Keratinocyte (primary cell): ENCODE measurements at regions not wholly inside any gene's neighbourhood (a gene's known extent, or its start where the extent isn't known, plus 50 kb on each side); places are given as distances from the start of the nearest gene placed in this dataset.

Experiments used
- DNase-seq: peaks from one replicate; pipeline ENCODE4 v3.0.0-alpha.2; 2011; ENCODE audit warnings: low read depth, missing footprints, low spot score
- FAIRE-seq: peaks from 2 replicates; lab custom pipeline; 2011; peaks lifted over from hg19 to GRCh38; lab: Jason Lieb, UNC
- H2AFZ ChIP-seq: 2 replicates; pipeline ENCODE4 v1.6.0; 2012; ENCODE audit warnings: low read length, control low read depth, inconsistent platforms; ENCODE audit not compliant: control insufficient read depth
- H3K27ac ChIP-seq: 2 replicates; pipeline ENCODE4 v1.5.1; 2011; ENCODE audit warnings: low read length; ENCODE audit not compliant: control insufficient read depth, insufficient read depth
- H3K27me3 ChIP-seq: 3 replicates; pipeline ENCODE4 v1.6.0; 2011; ENCODE audit warnings: low read length; ENCODE audit not compliant: control insufficient read depth, insufficient read depth; ENCODE audit errors: extremely low read depth
- H3K36me3 ChIP-seq, 2 experiments: 2 replicates in 1 of 2; 3 replicates in 1 of 2; pipeline ENCODE4 v1.5.1; 2011; ENCODE audit warnings: low read length in 2 of 2, mild to moderate bottlenecking in 1 of 2; ENCODE audit not compliant: control insufficient read depth in 2 of 2, insufficient read depth in 2 of 2; ENCODE audit errors: extremely low read depth in 1 of 2
- H3K4me1 ChIP-seq: 3 replicates; pipeline ENCODE4 v1.5.1; 2011; ENCODE audit warnings: low read length; ENCODE audit not compliant: control insufficient read depth, insufficient read depth; ENCODE audit errors: extremely low read depth
- H3K4me2 ChIP-seq: 3 replicates; pipeline ENCODE4 v1.6.0; 2011; ENCODE audit warnings: low read depth, low read length; ENCODE audit not compliant: control insufficient read depth, insufficient read depth; ENCODE audit errors: extremely low read depth
- H3K4me3 ChIP-seq, 3 experiments: fragments of 200-600 bp in 1 of 3; sonication (generic) in 1 of 3; 2 replicates in 2 of 3; 3 replicates in 1 of 3; pipeline ENCODE4 v1.5.1; 2011 to 2016; ENCODE audit warnings: low read length in 3 of 3, mild to moderate bottlenecking in 3 of 3, control low read depth in 2 of 3, inconsistent platforms in 1 of 3, low read depth in 1 of 3, mixed read lengths in 1 of 3, mixed run types in 1 of 3, moderate library complexity in 1 of 3; ENCODE audit not compliant: control insufficient read depth in 2 of 3, insufficient read depth in 2 of 3; ENCODE audit errors: extremely low read depth in 1 of 3
- H3K79me2 ChIP-seq: 2 replicates; pipeline ENCODE4 v1.6.0; 2012; ENCODE audit warnings: low read length; ENCODE audit not compliant: control insufficient read depth, insufficient read depth
- H3K9ac ChIP-seq: 3 replicates; pipeline ENCODE4 v1.6.0; 2011; ENCODE audit warnings: low read length; ENCODE audit not compliant: control insufficient read depth, insufficient read depth; ENCODE audit errors: extremely low read depth
- H3K9me1 ChIP-seq: 3 replicates; pipeline ENCODE4 v1.6.0; 2011; ENCODE audit warnings: low read length; ENCODE audit not compliant: control insufficient read depth, insufficient read depth; ENCODE audit errors: extremely low read depth
- H3K9me3 ChIP-seq: 2 replicates; pipeline ENCODE4 v1.5.1; 2012; ENCODE audit warnings: low read depth, low read length; ENCODE audit not compliant: control insufficient read depth
- H4K20me1 ChIP-seq: 3 replicates; pipeline ENCODE4 v1.6.0; 2011; ENCODE audit warnings: low read length; ENCODE audit not compliant: control insufficient read depth, insufficient read depth; ENCODE audit errors: extremely low read depth
- CTCF ChIP-seq, 3 experiments: IDR thresholded peaks in 1 of 3; conservative IDR thresholded peaks in 1 of 3; optimal IDR thresholded peaks in 1 of 3; 2 replicates in 2 of 3; 3 replicates in 1 of 3; pipeline versions ENCODE3 to v1.5.1; 2011; ENCODE audit warnings: low read length in 3 of 3, mild to moderate bottlenecking in 3 of 3, moderate library complexity in 2 of 3, control low read depth in 1 of 3, inconsistent platforms in 1 of 3; ENCODE audit not compliant: insufficient read depth in 2 of 3; ENCODE audit errors: extremely low read depth in 1 of 3
- EZH2 ChIP-seq: IDR thresholded peaks from one replicate; pipeline ENCODE4 v1.6.1; 2012; ENCODE audit warnings: inconsistent platforms, mild to moderate bottlenecking, low read length, moderate library complexity
- dilution Hi-C: fragments of 300-500 bp; cut with MboI; formaldehyde crosslinking; loops from one replicate; pipeline ENCODE4 v1.7.0; 2020; ENCODE audit warnings: low sequenced_read_pairs; ENCODE audit not compliant: extremely low pct_ligation_motif_present

DNA sequence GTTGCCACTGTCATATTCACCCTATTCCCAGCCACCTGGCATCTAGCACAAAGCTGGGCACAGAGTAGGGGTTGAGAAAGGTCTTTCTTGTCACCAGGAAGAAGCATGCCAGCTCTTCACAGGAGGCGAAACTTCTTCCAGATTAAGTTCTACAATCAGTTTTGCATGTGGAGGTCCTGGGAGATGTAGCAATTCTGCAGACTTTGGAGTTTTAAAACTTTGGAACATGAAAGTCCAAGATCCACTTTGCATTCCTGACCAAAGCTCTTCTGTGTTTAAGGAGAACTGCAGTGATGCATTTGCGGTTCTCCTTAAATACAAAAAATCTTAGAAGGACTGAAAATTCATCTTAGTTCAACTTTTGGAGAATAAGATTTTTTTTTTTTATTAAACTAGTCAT, 258.5 kb upstream of the USP24 start:
- no peak overlapping the region for H3K4me3 ChIP-seq
- no peaks in the 10 kb centered on the region for H3K9me1 ChIP-seq
- dilution Hi-C loops: no loop called here
- TF ChIP-seq EZH2 (no peak), CTCF (optimal IDR thresholded peaks at IDR 0.05 in 1 of 3, IDR thresholded peaks at IDR 0.05 in 1 of 3, conservative IDR thresholded peaks at IDR 0.05 in 1 of 3; ENCODE audit: extremely low read depth in 1 of 3, insufficient read depth in 2 of 3, low read length in 3 of 3) (no peak)
- H2AFZ ChIP-seq: no peak overlapping the region
- no peaks in the 10 kb centered on the region for H4K20me1 ChIP-seq
- H3K4me2 ChIP-seq: no peak overlapping the region
- no peaks in the 10 kb centered on the region for H3K79me2 ChIP-seq
- H3K27me3 ChIP-seq: no peaks in the 10 kb centered on the region
- H3K4me1 ChIP-seq: peaks cover 6% of the 10 kb centered on the region
- no peak overlapping the region for H3K9ac ChIP-seq
- H3K36me3 ChIP-seq: no peaks in the 10 kb centered on the region
- H3K9me3 ChIP-seq: no peaks in the 10 kb centered on the region
- no peak overlapping the region for H3K27ac ChIP-seq
- DNase-seq (no peak), FAIRE-seq (no peak)

DNA sequence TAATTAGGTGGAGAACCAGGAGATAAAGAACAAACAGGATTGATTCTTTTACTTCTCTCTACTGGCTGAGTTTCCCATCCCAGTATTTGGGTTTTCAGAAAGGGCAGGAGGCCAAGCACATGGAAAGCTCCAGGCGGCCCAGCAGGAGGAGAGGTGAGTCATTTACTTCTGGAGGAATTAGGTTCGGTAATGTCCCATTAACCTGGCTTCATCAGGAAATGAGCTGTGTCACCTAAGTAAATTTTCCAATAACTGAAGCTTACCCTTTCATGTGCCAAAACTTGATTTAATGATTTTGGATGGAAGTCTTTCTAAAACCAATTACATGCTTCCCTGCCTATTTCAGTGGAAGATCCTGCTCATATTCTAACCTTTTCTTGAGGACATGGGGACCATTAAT, 257.6 kb upstream of the USP24 start:
- FAIRE-seq (no peak), DNase-seq (no peak)
- TF ChIP-seq EZH2 (no peak), CTCF (optimal IDR thresholded peaks at IDR 0.05 in 1 of 3, IDR thresholded peaks at IDR 0.05 in 1 of 3, conservative IDR thresholded peaks at IDR 0.05 in 1 of 3; ENCODE audit: extremely low read depth in 1 of 3, insufficient read depth in 2 of 3, low read length in 3 of 3) (no peak)
- Histone ChIP-seq H3K36me3 (no peaks in the 10 kb centered on the region), H3K27me3 (no peaks in the 10 kb centered on the region), H3K9me1 (no peaks in the 10 kb centered on the region), H3K9ac (no peak overlapping the region), H3K4me1 (peaks cover 6% of the 10 kb centered on the region), H3K9me3 (no peaks in the 10 kb centered on the region), H3K27ac (no peak overlapping the region), H3K79me2 (no peaks in the 10 kb centered on the region), H2AFZ (no peak overlapping the region), H4K20me1 (no peaks in the 10 kb centered on the region), H3K4me3 (no peak overlapping the region), H3K4me2 (no peak overlapping the region)
- dilution Hi-C loops: no loop called here
